ENCODE measurements at regions not wholly inside any gene's neighbourhood (a gene's known extent, or its start where the extent isn't known, plus 50 kb on each side); places are given as distances from the start of the nearest gene placed in this dataset.

DNA sequence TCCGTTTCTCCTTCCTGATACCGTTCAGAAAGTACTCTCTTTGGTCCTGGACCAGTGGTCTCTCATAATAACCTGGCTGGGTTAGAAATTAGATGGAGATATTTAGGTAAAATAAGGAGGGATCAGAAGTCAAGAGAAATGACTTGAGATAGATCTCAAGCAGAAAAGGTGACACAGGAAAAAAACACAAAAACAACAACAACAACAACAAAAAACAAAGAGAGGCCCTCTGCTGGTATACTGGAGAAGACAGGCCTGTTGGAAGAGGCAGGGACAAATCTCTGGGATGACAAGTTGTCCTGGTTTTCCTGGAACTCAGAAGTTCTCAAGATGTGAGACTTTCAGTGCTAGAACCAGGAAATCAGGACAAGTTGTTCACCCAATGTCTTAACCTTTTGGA lies 430.5 kb downstream of the SHISA9 start:
- Histone ChIP-seq H3K4me2 (no peak overlapping the region), H3K27ac (ENCODE audit: low read depth in 2 of 2, low read length in 1 of 2) (no peak overlapping the region), H3K79me2 (ENCODE audit: insufficient read depth) (no peaks in the 10 kb centered on the region), H3K9me3 (no peaks in the 10 kb centered on the region), H3K9ac (no peak overlapping the region), H3K4me1 (ENCODE audit: control insufficient read depth in 1 of 2, insufficient read depth in 2 of 2, low read depth in 1 of 2, low read length in 1 of 2) (no peaks in the 10 kb centered on the region), H4K20me1 (ENCODE audit: insufficient read depth) (no peaks in the 10 kb centered on the region), H3K36me3 (replicated peaks in 1 of 2; ENCODE audit: control insufficient read depth in 1 of 2, insufficient read depth in 2 of 2, low read length in 1 of 2) (no peaks in the 10 kb centered on the region), H3K9me2 (no peaks in the 10 kb centered on the region), H3K27me3 (ENCODE audit: insufficient read depth) (no peaks in the 10 kb centered on the region), H2AFZ (ENCODE audit: low read depth) (no peak overlapping the region), H3K4me3 (ENCODE audit: low read depth in 2 of 2, low read length in 1 of 2) (no peak overlapping the region), H3F3A (replicated peaks; ENCODE audit: insufficient read depth) (no peaks in the 10 kb centered on the region)
- TF ChIP-seq USF2 (IDR thresholded peaks at IDR 0.05; ENCODE audit: borderline replicate concordance, low read depth, low read length) (no peak), CHD2 (IDR thresholded peaks at IDR 0.05; ENCODE audit: low read length, partially characterized antibody) (no peak), SIN3A (IDR thresholded peaks at IDR 0.05; ENCODE audit: borderline replicate concordance, low read depth, low read length) (no peak)
- WGBS (ENCODE audit: low lambda C conversion rate): 4% methylated on average over 2 of the region's 2 CpGs
- no peak for DNase-seq
- CTCF ChIA-PET: no interaction called here
- POLR2A ChIA-PET: no interaction called here

- no peak overlapping the region for H3K27ac ChIP-seq (ENCODE audit: low read depth in 2 of 2, low read length in 1 of 2)
- no peak overlapping the region for H2AFZ ChIP-seq (ENCODE audit: low read depth)
- H3K9me3 ChIP-seq: no peaks in the 10 kb centered on the region
- no peak overlapping the region for H3K9ac ChIP-seq
- no peaks in the 10 kb centered on the region for H3K79me2 ChIP-seq (ENCODE audit: insufficient read depth)
- CTCF ChIA-PET: no interaction called here
- H3K27me3 ChIP-seq (ENCODE audit: insufficient read depth): no peaks in the 10 kb centered on the region
- H3K4me1 ChIP-seq (ENCODE audit: control insufficient read depth in 1 of 2, insufficient read depth in 2 of 2, low read depth in 1 of 2, low read length in 1 of 2): no peaks in the 10 kb centered on the region
- no peak overlapping the region for H3K4me3 ChIP-seq (ENCODE audit: low read depth in 2 of 2, low read length in 1 of 2)
- no peaks in the 10 kb centered on the region for H4K20me1 ChIP-seq (ENCODE audit: insufficient read depth)
- POLR2A ChIA-PET: no interaction called here
- H3K4me2 ChIP-seq: no peak overlapping the region
- 15% methylated on average over 7 of the region's 7 CpGs for WGBS (ENCODE audit: low lambda C conversion rate)
- TF ChIP-seq MXI1 (IDR thresholded peaks at IDR 0.05; ENCODE audit: low read depth, low read length): no peak
- TF ChIP-seq NFIC (IDR thresholded peaks at IDR 0.05; ENCODE audit: borderline replicate concordance): no peak
- no peak for TF ChIP-seq USF1 (IDR thresholded peaks at IDR 0.05; ENCODE audit: borderline replicate concordance, low read depth)
- no peak for TF ChIP-seq JUND (IDR thresholded peaks at IDR 0.05)
- TF ChIP-seq TEAD4 (IDR thresholded peaks at IDR 0.05; ENCODE audit: borderline replicate concordance, insufficient read depth): no peak
- TF ChIP-seq, protein P1, sequence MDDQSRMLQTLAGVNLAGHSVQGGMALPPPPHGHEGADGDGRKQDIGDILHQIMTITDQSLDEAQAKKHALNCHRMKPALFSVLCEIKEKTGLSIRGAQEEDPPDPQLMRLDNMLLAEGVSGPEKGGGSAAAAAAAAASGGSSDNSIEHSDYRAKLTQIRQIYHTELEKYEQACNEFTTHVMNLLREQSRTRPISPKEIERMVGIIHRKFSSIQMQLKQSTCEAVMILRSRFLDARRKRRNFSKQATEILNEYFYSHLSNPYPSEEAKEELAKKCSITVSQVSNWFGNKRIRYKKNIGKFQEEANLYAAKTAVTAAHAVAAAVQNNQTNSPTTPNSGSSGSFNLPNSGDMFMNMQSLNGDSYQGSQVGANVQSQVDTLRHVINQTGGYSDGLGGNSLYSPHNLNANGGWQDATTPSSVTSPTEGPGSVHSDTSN (IDR thresholded peaks at IDR 0.05): no peak
- TF ChIP-seq, protein P2, sequence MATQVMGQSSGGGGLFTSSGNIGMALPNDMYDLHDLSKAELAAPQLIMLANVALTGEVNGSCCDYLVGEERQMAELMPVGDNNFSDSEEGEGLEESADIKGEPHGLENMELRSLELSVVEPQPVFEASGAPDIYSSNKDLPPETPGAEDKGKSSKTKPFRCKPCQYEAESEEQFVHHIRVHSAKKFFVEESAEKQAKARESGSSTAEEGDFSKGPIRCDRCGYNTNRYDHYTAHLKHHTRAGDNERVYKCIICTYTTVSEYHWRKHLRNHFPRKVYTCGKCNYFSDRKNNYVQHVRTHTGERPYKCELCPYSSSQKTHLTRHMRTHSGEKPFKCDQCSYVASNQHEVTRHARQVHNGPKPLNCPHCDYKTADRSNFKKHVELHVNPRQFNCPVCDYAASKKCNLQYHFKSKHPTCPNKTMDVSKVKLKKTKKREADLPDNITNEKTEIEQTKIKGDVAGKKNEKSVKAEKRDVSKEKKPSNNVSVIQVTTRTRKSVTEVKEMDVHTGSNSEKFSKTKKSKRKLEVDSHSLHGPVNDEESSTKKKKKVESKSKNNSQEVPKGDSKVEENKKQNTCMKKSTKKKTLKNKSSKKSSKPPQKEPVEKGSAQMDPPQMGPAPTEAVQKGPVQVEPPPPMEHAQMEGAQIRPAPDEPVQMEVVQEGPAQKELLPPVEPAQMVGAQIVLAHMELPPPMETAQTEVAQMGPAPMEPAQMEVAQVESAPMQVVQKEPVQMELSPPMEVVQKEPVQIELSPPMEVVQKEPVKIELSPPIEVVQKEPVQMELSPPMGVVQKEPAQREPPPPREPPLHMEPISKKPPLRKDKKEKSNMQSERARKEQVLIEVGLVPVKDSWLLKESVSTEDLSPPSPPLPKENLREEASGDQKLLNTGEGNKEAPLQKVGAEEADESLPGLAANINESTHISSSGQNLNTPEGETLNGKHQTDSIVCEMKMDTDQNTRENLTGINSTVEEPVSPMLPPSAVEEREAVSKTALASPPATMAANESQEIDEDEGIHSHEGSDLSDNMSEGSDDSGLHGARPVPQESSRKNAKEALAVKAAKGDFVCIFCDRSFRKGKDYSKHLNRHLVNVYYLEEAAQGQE (IDR thresholded peaks at IDR 0.05; ENCODE audit: low read depth, low read length): no peak
- no peak for TF ChIP-seq RXRA (IDR thresholded peaks at IDR 0.05; ENCODE audit: borderline replicate concordance, low read depth)
- TF ChIP-seq FOXM1 (IDR thresholded peaks at IDR 0.05; ENCODE audit: low read depth): no peak
- no peak for TF ChIP-seq NRF1 (IDR thresholded peaks at IDR 0.05; ENCODE audit: low read depth, low read length)
- TF ChIP-seq IRF3 (IDR thresholded peaks at IDR 0.05; ENCODE audit: low read depth, low read length): no peak
- TF ChIP-seq RAD21 (IDR thresholded peaks at IDR 0.05; ENCODE audit: low read length): no peak
- no peak for TF ChIP-seq ZBTB33 (IDR thresholded peaks at IDR 0.05; ENCODE audit: borderline replicate concordance, low read depth)
- no peak for TF ChIP-seq SMC3 (IDR thresholded peaks at IDR 0.05; ENCODE audit: low read depth, low read length)
- no peak for TF ChIP-seq POLR2AphosphoS5 (IDR thresholded peaks at IDR 0.05; ENCODE audit: low read depth, low read length)
- no peaks in the 10 kb centered on the region for H3F3A ChIP-seq (replicated peaks; ENCODE audit: insufficient read depth)
- no peaks in the 10 kb centered on the region for H3K36me3 ChIP-seq (replicated peaks in 1 of 2; ENCODE audit: control insufficient read depth in 1 of 2, insufficient read depth in 2 of 2, low read length in 1 of 2)
- no peak for DNase-seq
- no peaks in the 10 kb centered on the region for H3K9me2 ChIP-seq
These were observed 431.4 kb downstream of the SHISA9 start for GRCh38 chr16:13332713-13333255.

Measured in SK-N-SH (cell line).